ENCODE measurements at regions not wholly inside any gene's neighbourhood (a gene's known extent, or its start where the extent isn't known, plus 50 kb on each side); places are given as distances from the start of the nearest gene placed in this dataset.
A peak's percentile ranks its signal among the peaks of the same experiment; 100 is the strongest.

- H3K4me1 ChIP-seq = no peaks in the 10 kb centered on the region
- DNase-seq (ENCODE audit: low spot score in 2 of 2) = no peak
- no peaks in the 10 kb centered on the region for H3K27me3 ChIP-seq
- no peak for TF ChIP-seq CTCF (IDR thresholded peaks at IDR 0.05)
- no peak for TF ChIP-seq POLR2A (IDR thresholded peaks at IDR 0.05)
- TF ChIP-seq EP300 (IDR thresholded peaks at IDR 0.05) = no peak
- 95 to 98% methylated on average over 3 of the region's 3 CpGs for WGBS, 2 donors
- no peak overlapping the region for H3K4me3 ChIP-seq
- peaks cover 0 to 25% (median 0%) of the 10 kb centered on the region in 4 donors for H3K9me3 ChIP-seq
- no peaks in the 10 kb centered on the region for H3K36me3 ChIP-seq
- no peak overlapping the region for H3K27ac ChIP-seq
Measured at GRCh38 chr4:123581802-123582201, 185.2 kb downstream of the SPRY1 start.

GRCh38 chr4:123583043-123583442, 186.4 kb downstream of the SPRY1 start:
- TF ChIP-seq CTCF (IDR thresholded peaks at IDR 0.05) = no peak
- TF ChIP-seq EP300 (IDR thresholded peaks at IDR 0.05) = no peak
- WGBS, 2 donors = 51 to 61% methylated on average over 2 of the region's 2 CpGs

GRCh38 chr4:123585111-123585510, 188.5 kb downstream of the SPRY1 start:
- Histone ChIP-seq H3K4me3 (no peak overlapping the region), H3K36me3 (no peaks in the 10 kb centered on the region), H3K4me1 (peaks cover 0 to 11% (median 4%) of the 10 kb centered on the region in 4 donors), H3K9me3 (peaks cover 0 to 23% (median 0%) of the 10 kb centered on the region in 4 donors), H3K27me3 (no peaks in the 10 kb centered on the region), H3K27ac (no peak overlapping the region)
- 90 to 98% methylated on average over 2 of the region's 2 CpGs for WGBS, 2 donors
- TF ChIP-seq POLR2A (IDR thresholded peaks at IDR 0.05) = no peak
- TF ChIP-seq CTCF (IDR thresholded peaks at IDR 0.05) = no peak
- no peak for TF ChIP-seq EP300 (IDR thresholded peaks at IDR 0.05)
- DNase-seq (ENCODE audit: low spot score in 2 of 2) = no peak

More at GRCh38 chr4:123583043-123583442, 186.4 kb downstream of the SPRY1 start:
- Histone ChIP-seq H3K4me3 (no peak overlapping the region), H3K4me1 (peaks cover 0 to 1% (median 0%) of the 10 kb centered on the region in 4 donors), H3K27ac (no peak overlapping the region), H3K27me3 (no peaks in the 10 kb centered on the region), H3K36me3 (no peaks in the 10 kb centered on the region), H3K9me3 (peaks cover 0 to 25% (median 0%) of the 10 kb centered on the region in 4 donors)
- no peak for DNase-seq (ENCODE audit: low spot score in 2 of 2)

- peak overlapping the region in 3 of 4 donors; percentile 46 to 51 (median 46) for H3K27ac ChIP-seq
- no peaks in the 10 kb centered on the region for H3K36me3 ChIP-seq
- 63 to 67% methylated on average over 8 of the region's 8 CpGs for WGBS, 2 donors
- H3K4me1 ChIP-seq = peaks cover 0 to 11% (median 4%) of the 10 kb centered on the region in 4 donors
- TF ChIP-seq POLR2A (IDR thresholded peaks at IDR 0.05) (no peak), EP300 (IDR thresholded peaks at IDR 0.05) (no peak), CTCF (IDR thresholded peaks at IDR 0.05) (no peak)
- DNase-seq (ENCODE audit: low spot score in 2 of 2) = no peak
- no peaks in the 10 kb centered on the region for H3K27me3 ChIP-seq
- no peaks in the 10 kb centered on the region for H3K9me3 ChIP-seq
- H3K4me3 ChIP-seq = no peak overlapping the region
Measured at GRCh38 chr4:123587983-123588494, 191.4 kb downstream of the SPRY1 start.

GRCh38 chr4:123588631-123589241, 192.1 kb downstream of the SPRY1 start:
- no peak overlapping the region for H3K4me3 ChIP-seq
- peak overlapping the region in 3 of 4 donors; percentile 46 to 51 (median 46) for H3K27ac ChIP-seq
- no peaks in the 10 kb centered on the region for H3K9me3 ChIP-seq
- DNase-seq (ENCODE audit: low spot score in 2 of 2) = no peak
- H3K4me1 ChIP-seq = peaks cover 0 to 11% (median 4%) of the 10 kb centered on the region in 4 donors
- no peaks in the 10 kb centered on the region for H3K27me3 ChIP-seq
- TF ChIP-seq EP300 (IDR thresholded peaks at IDR 0.05) = peak; percentile 27 to 30
- TF ChIP-seq POLR2A (IDR thresholded peaks at IDR 0.05) = no peak
- WGBS, 2 donors = 48 to 50% methylated on average over 8 of the region's 8 CpGs
- H3K36me3 ChIP-seq = no peaks in the 10 kb centered on the region
